SK-N-SH (cell line): ENCODE measurements at regions not wholly inside any gene's neighbourhood (a gene's known extent, or its start where the extent isn't known, plus 50 kb on each side); places are given as distances from the start of the nearest gene placed in this dataset.

Experiments used
- EP300 ChIP-seq, 2 experiments: IDR thresholded peaks; 2 replicates each; pipeline versions ENCODE4 v1.4.0 to v1.6.1; 2012; ENCODE audit warnings: borderline replicate concordance in 1 of 2, low read depth in 1 of 2, low read length in 1 of 2
- EZH2phosphoT487 ChIP-seq: fragments of 200-600 bp; sonication (generic); IDR thresholded peaks from 2 replicates; pipeline ENCODE4 v1.6.1; 2017; ENCODE audit warnings: low read depth, mixed run types, mild to moderate bottlenecking, antibody characterized with exemption, moderate library complexity, borderline replicate concordance
- FOSL2 ChIP-seq: IDR thresholded peaks from 2 replicates; pipeline ENCODE4 v1.4.0; 2012; ENCODE audit warnings: low read depth, mild to moderate bottlenecking, moderate library complexity, borderline replicate concordance
- MEF2A ChIP-seq: IDR thresholded peaks from 2 replicates; pipeline ENCODE4 v1.4.0; 2012; ENCODE audit warnings: low read depth, borderline replicate concordance
- NRF1 ChIP-seq: IDR thresholded peaks from 2 replicates; pipeline ENCODE4 v1.6.1; 2012; ENCODE audit warnings: low read depth, mild to moderate bottlenecking, low read length
- POLR2AphosphoS5 ChIP-seq: IDR thresholded peaks from 2 replicates; pipeline ENCODE4 v1.6.1; 2012; ENCODE audit warnings: low read depth, low read length
- RAD21 ChIP-seq: IDR thresholded peaks from 2 replicates; pipeline ENCODE4 v1.6.1; 2012; ENCODE audit warnings: mild to moderate bottlenecking, low read length
- TAF1 ChIP-seq: IDR thresholded peaks from 2 replicates; pipeline ENCODE4 v1.6.1; 2012; ENCODE audit warnings: low read depth, mild to moderate bottlenecking, low read length, moderate library complexity, borderline replicate concordance
- TF ChIP-seq, protein P1 (sequence below): fragments of 200-600 bp; sonication (generic); IDR thresholded peaks from 2 replicates; pipeline ENCODE4 v1.6.1; 2017; ENCODE audit warnings: antibody characterized with exemption, mild to moderate bottlenecking, moderate library complexity
- TF ChIP-seq, protein P2 (sequence below): IDR thresholded peaks from 2 replicates; pipeline ENCODE4; 2012
- TF ChIP-seq, protein P3 (sequence below): IDR thresholded peaks from 2 replicates; pipeline ENCODE4 v1.4.0; 2012; ENCODE audit warnings: low read depth
- TF ChIP-seq, protein P4 (sequence below): fragments of 150-350 bp; IDR thresholded peaks from 2 replicates; pipeline ENCODE4 v1.6.1; 2016; ENCODE audit warnings: mild to moderate bottlenecking, low read depth, low read length

DNA sequence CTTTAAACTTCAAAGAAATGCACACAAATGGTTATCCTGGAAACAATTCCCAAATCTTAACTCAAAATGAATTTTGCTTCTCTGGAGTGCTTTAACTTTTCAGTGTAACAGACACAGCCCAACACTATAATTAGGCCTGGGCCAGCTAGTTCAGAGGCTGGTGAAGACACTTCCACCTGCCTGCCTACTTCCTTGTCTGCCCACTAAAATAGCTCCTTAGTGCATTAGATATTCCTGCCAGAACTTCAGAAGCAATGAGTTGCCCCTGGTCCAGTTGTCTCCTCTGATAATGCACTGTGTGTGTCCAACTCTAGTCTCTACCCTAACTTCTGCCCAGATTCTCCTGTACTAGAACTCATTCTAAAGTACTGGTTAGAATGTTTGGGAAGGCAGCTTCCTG, 150.9 kb upstream of the PRSS58 start:
- TF ChIP-seq EZH2phosphoT487 (no peak), EP300 (IDR thresholded peaks at IDR 0.05; ENCODE audit: borderline replicate concordance in 1 of 2, low read depth in 1 of 2, low read length in 1 of 2) (no peak), FOSL2 (no peak), TAF1 (no peak), RAD21 (no peak), MEF2A (no peak), NRF1 (no peak), POLR2AphosphoS5 (no peak)
- TF ChIP-seq, protein P1, sequence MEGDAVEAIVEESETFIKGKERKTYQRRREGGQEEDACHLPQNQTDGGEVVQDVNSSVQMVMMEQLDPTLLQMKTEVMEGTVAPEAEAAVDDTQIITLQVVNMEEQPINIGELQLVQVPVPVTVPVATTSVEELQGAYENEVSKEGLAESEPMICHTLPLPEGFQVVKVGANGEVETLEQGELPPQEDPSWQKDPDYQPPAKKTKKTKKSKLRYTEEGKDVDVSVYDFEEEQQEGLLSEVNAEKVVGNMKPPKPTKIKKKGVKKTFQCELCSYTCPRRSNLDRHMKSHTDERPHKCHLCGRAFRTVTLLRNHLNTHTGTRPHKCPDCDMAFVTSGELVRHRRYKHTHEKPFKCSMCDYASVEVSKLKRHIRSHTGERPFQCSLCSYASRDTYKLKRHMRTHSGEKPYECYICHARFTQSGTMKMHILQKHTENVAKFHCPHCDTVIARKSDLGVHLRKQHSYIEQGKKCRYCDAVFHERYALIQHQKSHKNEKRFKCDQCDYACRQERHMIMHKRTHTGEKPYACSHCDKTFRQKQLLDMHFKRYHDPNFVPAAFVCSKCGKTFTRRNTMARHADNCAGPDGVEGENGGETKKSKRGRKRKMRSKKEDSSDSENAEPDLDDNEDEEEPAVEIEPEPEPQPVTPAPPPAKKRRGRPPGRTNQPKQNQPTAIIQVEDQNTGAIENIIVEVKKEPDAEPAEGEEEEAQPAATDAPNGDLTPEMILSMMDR: no peak
- TF ChIP-seq, protein P2, sequence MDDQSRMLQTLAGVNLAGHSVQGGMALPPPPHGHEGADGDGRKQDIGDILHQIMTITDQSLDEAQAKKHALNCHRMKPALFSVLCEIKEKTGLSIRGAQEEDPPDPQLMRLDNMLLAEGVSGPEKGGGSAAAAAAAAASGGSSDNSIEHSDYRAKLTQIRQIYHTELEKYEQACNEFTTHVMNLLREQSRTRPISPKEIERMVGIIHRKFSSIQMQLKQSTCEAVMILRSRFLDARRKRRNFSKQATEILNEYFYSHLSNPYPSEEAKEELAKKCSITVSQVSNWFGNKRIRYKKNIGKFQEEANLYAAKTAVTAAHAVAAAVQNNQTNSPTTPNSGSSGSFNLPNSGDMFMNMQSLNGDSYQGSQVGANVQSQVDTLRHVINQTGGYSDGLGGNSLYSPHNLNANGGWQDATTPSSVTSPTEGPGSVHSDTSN: no peak
- TF ChIP-seq, protein P3, sequence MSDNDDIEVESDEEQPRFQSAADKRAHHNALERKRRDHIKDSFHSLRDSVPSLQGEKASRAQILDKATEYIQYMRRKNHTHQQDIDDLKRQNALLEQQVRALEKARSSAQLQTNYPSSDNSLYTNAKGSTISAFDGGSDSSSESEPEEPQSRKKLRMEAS: no peak
- TF ChIP-seq, protein P4, sequence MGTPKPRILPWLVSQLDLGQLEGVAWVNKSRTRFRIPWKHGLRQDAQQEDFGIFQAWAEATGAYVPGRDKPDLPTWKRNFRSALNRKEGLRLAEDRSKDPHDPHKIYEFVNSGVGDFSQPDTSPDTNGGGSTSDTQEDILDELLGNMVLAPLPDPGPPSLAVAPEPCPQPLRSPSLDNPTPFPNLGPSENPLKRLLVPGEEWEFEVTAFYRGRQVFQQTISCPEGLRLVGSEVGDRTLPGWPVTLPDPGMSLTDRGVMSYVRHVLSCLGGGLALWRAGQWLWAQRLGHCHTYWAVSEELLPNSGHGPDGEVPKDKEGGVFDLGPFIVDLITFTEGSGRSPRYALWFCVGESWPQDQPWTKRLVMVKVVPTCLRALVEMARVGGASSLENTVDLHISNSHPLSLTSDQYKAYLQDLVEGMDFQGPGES: no peak
